GM12872 (cell line): ENCODE measurements at regions not wholly inside any gene's neighbourhood (a gene's known extent, or its start where the extent isn't known, plus 50 kb on each side); places are given as distances from the start of the nearest gene placed in this dataset.
A peak's percentile ranks its signal among the peaks of the same experiment; 100 is the strongest.

Experiments
- CTCF ChIP-seq: IDR thresholded peaks from 3 replicates; pipeline ENCODE4 v1.5.1; 2011; ENCODE audit warnings: low read depth, mild to moderate bottlenecking, low read length, moderate library complexity; ENCODE audit not compliant: insufficient read depth

- no peak for TF ChIP-seq CTCF
Observed at GRCh38 chr4:180898305-180898704, 1344.9 kb upstream of the TENM3 start.

- no peak for TF ChIP-seq CTCF
Observed at GRCh38 chr4:180900781-180901180, 1342.4 kb upstream of the TENM3 start.

- peak; percentile 50 for TF ChIP-seq CTCF
Observed at GRCh38 chr4:180909279-180909678, 1333.9 kb upstream of the TENM3 start.

GRCh38 chr4:180913750-180914149 is 1329.5 kb upstream of the TENM3 start:
- TF ChIP-seq CTCF = no peak

- TF ChIP-seq CTCF = no peak
Observed at GRCh38 chr4:180923486-180923885, 1319.7 kb upstream of the TENM3 start.

GRCh38 chr4:180925805-180926204 is 1317.4 kb upstream of the TENM3 start:
- TF ChIP-seq CTCF = no peak

GRCh38 chr4:180926277-180926676 is 1316.9 kb upstream of the TENM3 start:
- no peak for TF ChIP-seq CTCF
